ENCODE measurements at regions not wholly inside any gene's neighbourhood (a gene's known extent, or its start where the extent isn't known, plus 50 kb on each side); places are given as distances from the start of the nearest gene placed in this dataset.
A peak's percentile ranks its signal among the peaks of the same experiment; 100 is the strongest.

DNA sequence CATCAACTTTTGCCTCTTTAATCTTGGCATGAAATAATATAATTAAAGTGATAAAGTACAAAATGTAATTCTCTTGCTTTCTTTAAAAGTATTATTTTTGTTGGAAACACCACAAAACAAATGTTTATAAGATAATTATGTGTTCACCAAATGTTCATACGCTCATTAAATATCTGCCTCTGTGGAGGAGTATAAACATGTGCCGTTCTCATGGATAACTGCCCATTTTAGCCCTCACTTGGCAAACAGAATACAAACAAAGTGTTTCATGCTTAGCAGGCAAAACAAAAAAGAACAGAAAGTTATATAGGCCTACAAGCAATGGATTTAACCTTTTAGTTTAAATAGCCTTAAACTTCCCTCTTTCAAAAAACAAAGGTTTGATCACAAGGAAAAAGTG is 800.5 kb upstream of the DIAPH2 start:
- no peaks in the 10 kb centered on the region for H3K36me3 ChIP-seq (ENCODE audit: insufficient read depth, low read length, poor library complexity, severe bottlenecking)
- ChIA-PET CTCF (no interaction called here), POLR2A (ENCODE audit: low non-redundant PET) (no interaction called here)
- TF ChIP-seq, protein P1, sequence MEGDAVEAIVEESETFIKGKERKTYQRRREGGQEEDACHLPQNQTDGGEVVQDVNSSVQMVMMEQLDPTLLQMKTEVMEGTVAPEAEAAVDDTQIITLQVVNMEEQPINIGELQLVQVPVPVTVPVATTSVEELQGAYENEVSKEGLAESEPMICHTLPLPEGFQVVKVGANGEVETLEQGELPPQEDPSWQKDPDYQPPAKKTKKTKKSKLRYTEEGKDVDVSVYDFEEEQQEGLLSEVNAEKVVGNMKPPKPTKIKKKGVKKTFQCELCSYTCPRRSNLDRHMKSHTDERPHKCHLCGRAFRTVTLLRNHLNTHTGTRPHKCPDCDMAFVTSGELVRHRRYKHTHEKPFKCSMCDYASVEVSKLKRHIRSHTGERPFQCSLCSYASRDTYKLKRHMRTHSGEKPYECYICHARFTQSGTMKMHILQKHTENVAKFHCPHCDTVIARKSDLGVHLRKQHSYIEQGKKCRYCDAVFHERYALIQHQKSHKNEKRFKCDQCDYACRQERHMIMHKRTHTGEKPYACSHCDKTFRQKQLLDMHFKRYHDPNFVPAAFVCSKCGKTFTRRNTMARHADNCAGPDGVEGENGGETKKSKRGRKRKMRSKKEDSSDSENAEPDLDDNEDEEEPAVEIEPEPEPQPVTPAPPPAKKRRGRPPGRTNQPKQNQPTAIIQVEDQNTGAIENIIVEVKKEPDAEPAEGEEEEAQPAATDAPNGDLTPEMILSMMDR (conservative IDR thresholded peaks at IDR 0.05; ENCODE audit: low read depth, low read length): no peak
- no peak for TF ChIP-seq EZH2 (IDR thresholded peaks at IDR 0.05; ENCODE audit: borderline replicate concordance, low read depth, low read length, poor library complexity, severe bottlenecking)
- no peaks in the 10 kb centered on the region for H3K27me3 ChIP-seq (replicated peaks; ENCODE audit: insufficient read depth, low read depth, low read length, poor library complexity)
- intact Hi-C loops (cut with micrococcal nuclease; ENCODE audit: unreplicated experiment): no loop called here
- no peak overlapping the region for H3K27ac ChIP-seq (ENCODE audit: low read depth, low read length, poor library complexity, severe bottlenecking)
- H3K4me3 ChIP-seq (ENCODE audit: low read depth, low read length, poor library complexity, severe bottlenecking): no peak overlapping the region
- no TSS peak for BruUV-seq (replicated peaks)
- no peak for DNase-seq (ENCODE audit: low spot score)
- no peaks in the 10 kb centered on the region for H3K9me3 ChIP-seq (ENCODE audit: low read depth, low read length, poor library complexity, severe bottlenecking)
- H3K4me1 ChIP-seq (ENCODE audit: insufficient read depth, low read length, poor library complexity, severe bottlenecking): peaks cover 20% of the 10 kb centered on the region

DNA sequence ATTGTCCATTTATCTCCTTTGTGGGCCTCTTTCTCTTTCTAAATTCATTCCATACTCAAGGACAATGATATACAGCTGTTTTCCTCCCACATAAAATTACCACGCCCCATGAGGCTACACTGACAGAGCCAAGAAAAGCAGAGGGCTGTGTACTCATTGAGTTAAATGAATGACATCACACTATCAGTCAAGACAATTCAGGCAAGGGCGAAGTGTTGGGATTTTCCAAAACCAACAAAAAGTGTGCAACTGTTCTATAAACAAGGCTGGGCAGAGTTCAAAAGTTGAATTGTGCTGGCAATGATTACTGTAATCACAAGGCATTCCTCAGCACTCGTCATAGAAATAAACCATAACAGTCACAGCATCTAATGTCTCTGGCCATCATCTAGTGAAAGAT is 799.6 kb upstream of the DIAPH2 start:
- Histone ChIP-seq H3K27ac (ENCODE audit: low read depth, low read length, poor library complexity, severe bottlenecking) (no peak overlapping the region), H3K36me3 (ENCODE audit: insufficient read depth, low read length, poor library complexity, severe bottlenecking) (no peaks in the 10 kb centered on the region), H3K27me3 (replicated peaks; ENCODE audit: insufficient read depth, low read depth, low read length, poor library complexity) (no peaks in the 10 kb centered on the region), H3K9me3 (ENCODE audit: low read depth, low read length, poor library complexity, severe bottlenecking) (no peaks in the 10 kb centered on the region), H3K4me3 (ENCODE audit: low read depth, low read length, poor library complexity, severe bottlenecking) (no peak overlapping the region), H3K4me1 (ENCODE audit: insufficient read depth, low read length, poor library complexity, severe bottlenecking) (peaks cover 19% of the 10 kb centered on the region)
- ChIA-PET CTCF (no interaction called here), POLR2A (ENCODE audit: low non-redundant PET) (no interaction called here)
- DNase-seq (ENCODE audit: low spot score): peak; percentile 67
- TF ChIP-seq, protein P1 (conservative IDR thresholded peaks at IDR 0.05; ENCODE audit: low read depth, low read length): no peak
- no peak for TF ChIP-seq EZH2 (IDR thresholded peaks at IDR 0.05; ENCODE audit: borderline replicate concordance, low read depth, low read length, poor library complexity, severe bottlenecking)
- no TSS peak for BruUV-seq (replicated peaks)
- intact Hi-C loops (cut with micrococcal nuclease; ENCODE audit: unreplicated experiment): no loop called here

DNA sequence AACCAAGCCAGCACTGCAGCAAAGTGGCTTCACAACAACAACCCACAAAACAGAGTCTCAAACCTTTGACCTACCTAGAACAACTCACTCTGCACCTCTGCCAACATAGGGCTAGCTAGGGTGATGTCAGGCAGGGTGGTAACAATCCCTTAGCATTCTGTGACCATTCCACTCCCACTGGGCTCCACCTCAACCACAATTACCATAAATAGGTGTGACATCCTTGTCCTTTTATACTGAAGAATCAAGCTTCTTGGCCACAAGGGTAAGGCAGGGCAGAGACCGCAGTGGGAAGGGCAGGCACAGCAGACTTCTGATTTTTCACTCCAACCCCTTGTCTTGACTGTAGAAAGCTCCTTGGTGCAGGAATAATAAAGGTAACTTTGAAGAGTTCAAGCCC is 795.4 kb upstream of the DIAPH2 start:
- TF ChIP-seq, protein P1 (conservative IDR thresholded peaks at IDR 0.05; ENCODE audit: low read depth, low read length): no peak
- no peak for TF ChIP-seq EZH2 (IDR thresholded peaks at IDR 0.05; ENCODE audit: borderline replicate concordance, low read depth, low read length, poor library complexity, severe bottlenecking)

More for the DNA sequence above, 795.4 kb upstream of the DIAPH2 start:
- no TSS peak for BruUV-seq (replicated peaks)
- no peak for DNase-seq (ENCODE audit: low spot score)
- Histone ChIP-seq H3K36me3 (ENCODE audit: insufficient read depth, low read length, poor library complexity, severe bottlenecking) (no peaks in the 10 kb centered on the region), H3K9me3 (ENCODE audit: low read depth, low read length, poor library complexity, severe bottlenecking) (no peaks in the 10 kb centered on the region), H3K4me3 (ENCODE audit: low read depth, low read length, poor library complexity, severe bottlenecking) (no peak overlapping the region), H3K4me1 (ENCODE audit: insufficient read depth, low read length, poor library complexity, severe bottlenecking) (peaks cover 8% of the 10 kb centered on the region), H3K27ac (ENCODE audit: low read depth, low read length, poor library complexity, severe bottlenecking) (no peak overlapping the region), H3K27me3 (replicated peaks; ENCODE audit: insufficient read depth, low read depth, low read length, poor library complexity) (no peaks in the 10 kb centered on the region)
- intact Hi-C loops (cut with micrococcal nuclease; ENCODE audit: unreplicated experiment): no loop called here
- POLR2A ChIA-PET (ENCODE audit: low non-redundant PET): no interaction called here
- CTCF ChIA-PET: no interaction called here

Data from A673 (cell line).